Left ventricle myocardium inferior (tissue), 1 donor: ENCODE measurements at regions not wholly inside any gene's neighbourhood (a gene's known extent, or its start where the extent isn't known, plus 50 kb on each side); places are given as distances from the start of the nearest gene placed in this dataset.

Experiments used
- DNase-seq: peaks from one replicate; pipeline ENCODE4 v3.0.0-alpha.2; 2020
- H3K27ac ChIP-seq: fragments of 200-600 bp; replicated peaks from 2 replicates; pipeline ENCODE4 v1.8.0; 2021
- H3K27me3 ChIP-seq: fragments of 200-600 bp; 2 replicates; pipeline ENCODE4 v1.8.0; 2021; ENCODE audit warnings: low read depth
- H3K36me3 ChIP-seq: fragments of 200-600 bp; 2 replicates; pipeline ENCODE4 v1.8.0; 2021
- H3K4me1 ChIP-seq: fragments of 200-600 bp; 2 replicates; pipeline ENCODE4 v1.8.0; 2021
- H3K4me3 ChIP-seq: fragments of 200-600 bp; 2 replicates; pipeline ENCODE4 v1.8.0; 2021; ENCODE audit warnings: mild to moderate bottlenecking, moderate library complexity
- H3K9me3 ChIP-seq: fragments of 200-600 bp; replicated peaks from 2 replicates; pipeline ENCODE4 v1.8.0; 2021
- CTCF ChIP-seq: fragments of 200-600 bp; IDR thresholded peaks from 2 replicates; pipeline ENCODE4 v1.8.0; 2021; ENCODE audit warnings: antibody characterized with exemption, mild to moderate bottlenecking, borderline replicate concordance
- intact Hi-C: fragments of 100-400 bp; cut with micrococcal nuclease; formaldehyde crosslinking; loops from one replicate; pipeline ENCODE4 v1.11.0; 2022
- donor health status: DM: no; HTN: yes; CAD: no; lungs with severe emphysema.

DNA sequence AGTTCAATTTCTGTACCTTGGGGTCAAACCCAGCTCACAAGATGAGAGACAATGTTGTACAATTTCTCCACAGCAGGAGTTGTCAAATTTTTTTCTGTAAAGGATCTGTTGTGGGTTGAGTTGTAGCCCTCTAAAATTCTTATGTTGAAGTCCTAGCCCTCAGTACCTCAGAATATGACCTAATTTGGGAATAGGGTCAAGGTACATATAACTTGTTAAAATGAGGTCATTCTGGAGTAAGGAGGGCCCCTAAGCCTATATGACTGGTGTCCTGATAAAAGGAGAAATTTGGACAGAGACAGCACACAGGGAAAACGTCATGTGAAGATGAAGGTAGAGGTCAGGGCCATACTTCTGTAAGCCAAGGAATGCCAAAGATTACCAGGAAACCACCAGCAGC is 264.9 kb downstream of the TTC8 start:
- Histone ChIP-seq H3K4me3 (no peak overlapping the region), H3K9me3 (peaks cover 7% of the 10 kb centered on the region), H3K36me3 (no peaks in the 10 kb centered on the region), H3K27ac (no peak overlapping the region), H3K4me1 (peaks cover 19% of the 10 kb centered on the region), H3K27me3 (no peaks in the 10 kb centered on the region)
- intact Hi-C loops = no loop called here
- TF ChIP-seq CTCF = no peak
- DNase-seq = no peak

DNA sequence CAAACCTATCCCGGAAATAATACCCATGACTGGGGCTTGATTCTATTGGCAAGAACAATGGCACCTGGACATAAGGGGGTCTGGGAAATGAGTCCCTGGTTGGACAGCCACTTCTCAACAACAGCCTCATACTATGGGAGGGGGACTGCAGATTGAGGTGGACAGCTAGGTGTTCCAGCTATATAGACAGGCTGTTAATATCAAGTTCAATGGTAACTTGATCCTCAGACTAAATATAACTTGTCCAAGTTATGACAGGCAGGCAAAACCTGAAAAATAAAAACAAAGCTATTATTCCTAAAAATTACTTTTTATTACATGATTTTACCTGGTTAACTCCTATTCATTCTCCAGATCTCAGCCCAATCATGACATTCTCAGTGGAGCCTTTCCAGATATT is 267.3 kb downstream of the TTC8 start:
- TF ChIP-seq CTCF = no peak
- Histone ChIP-seq H3K9me3 (peaks cover 7% of the 10 kb centered on the region), H3K27ac (no peak overlapping the region), H3K27me3 (no peaks in the 10 kb centered on the region), H3K4me1 (peaks cover 3% of the 10 kb centered on the region), H3K4me3 (no peak overlapping the region), H3K36me3 (no peaks in the 10 kb centered on the region)
- intact Hi-C loops = no loop called here
- no peak for DNase-seq

- TF ChIP-seq CTCF = no peak
- DNase-seq = no peak
- H3K27ac ChIP-seq = no peak overlapping the region
- H3K36me3 ChIP-seq = no peaks in the 10 kb centered on the region
- H3K4me1 ChIP-seq = no peaks in the 10 kb centered on the region
- H3K9me3 ChIP-seq = peaks cover 7% of the 10 kb centered on the region
- H3K27me3 ChIP-seq = no peaks in the 10 kb centered on the region
- intact Hi-C loops = no loop called here
- H3K4me3 ChIP-seq = no peak overlapping the region
These were observed 268.8 kb downstream of the TTC8 start for GRCh38 chr14:89093083-89093730.

DNA sequence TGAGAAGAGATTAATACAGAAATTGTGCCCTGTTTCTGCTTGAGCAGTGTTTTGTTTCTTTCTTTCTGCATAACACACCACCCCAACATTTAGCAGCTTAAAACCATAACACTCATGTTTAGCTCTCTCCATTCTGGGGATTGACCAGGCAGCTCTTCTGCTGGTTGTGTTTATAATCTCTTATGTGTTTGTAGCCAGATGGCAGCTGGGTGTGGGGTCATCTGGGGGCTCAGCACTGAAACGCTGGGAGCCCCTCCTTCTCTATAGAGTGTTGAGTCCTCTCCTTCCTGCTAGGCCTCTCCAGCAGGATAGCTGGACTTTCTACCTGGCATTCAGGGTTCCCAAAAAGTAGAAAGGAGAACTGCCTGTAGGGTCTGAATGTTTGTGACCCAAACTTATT is 270.6 kb downstream of the TTC8 start:
- no peak overlapping the region for H3K4me3 ChIP-seq
- TF ChIP-seq CTCF = no peak
- H3K27me3 ChIP-seq = no peaks in the 10 kb centered on the region
- no peak for DNase-seq
- intact Hi-C loops = no loop called here
- no peaks in the 10 kb centered on the region for H3K36me3 ChIP-seq
- H3K9me3 ChIP-seq = peaks cover 20% of the 10 kb centered on the region
- H3K27ac ChIP-seq = no peak overlapping the region
- no peaks in the 10 kb centered on the region for H3K4me1 ChIP-seq

DNA sequence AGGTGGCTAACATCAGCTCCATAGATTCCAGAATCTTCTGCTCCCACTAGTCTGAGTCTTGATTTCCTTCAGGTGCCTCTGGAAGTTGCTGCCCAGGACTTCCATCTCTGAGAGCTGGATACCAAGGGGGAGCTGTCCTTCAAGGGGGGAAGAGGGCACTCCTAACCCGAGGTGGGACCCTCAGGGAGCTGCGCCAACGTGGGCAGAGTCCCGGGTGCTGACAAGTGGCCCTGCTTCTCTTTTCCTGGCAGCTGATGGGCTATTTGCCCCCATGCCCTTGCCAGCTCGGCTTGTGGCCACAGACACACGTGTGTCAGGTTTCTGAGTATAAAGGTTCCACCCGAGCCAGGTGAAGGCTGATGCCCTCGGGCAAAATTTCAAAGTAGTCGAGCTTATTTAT is 272.5 kb downstream of the TTC8 start:
- DNase-seq = no peak
- Histone ChIP-seq H3K4me3 (no peak overlapping the region), H3K36me3 (no peaks in the 10 kb centered on the region), H3K9me3 (peaks cover 23% of the 10 kb centered on the region), H3K27me3 (no peaks in the 10 kb centered on the region), H3K27ac (no peak overlapping the region), H3K4me1 (no peaks in the 10 kb centered on the region)
- TF ChIP-seq CTCF = no peak
- intact Hi-C loops = no loop called here
